Nephron progenitor cell (in vitro differentiated cells): ENCODE measurements at regions not wholly inside any gene's neighbourhood (a gene's known extent, or its start where the extent isn't known, plus 50 kb on each side); places are given as distances from the start of the nearest gene placed in this dataset.

Experiments
- DNase-seq: peaks from one replicate; pipeline ENCODE4 v3.0.0; 2021
- H3K27ac Mint-ChIP-seq: 2 replicates; pipeline ENCODE4 v1.8.0; 2021; ENCODE audit warnings: mild to moderate bottlenecking, moderate library complexity, mixed read lengths
- H3K27me3 Mint-ChIP-seq: 2 replicates; pipeline ENCODE4 v1.8.0; 2021; ENCODE audit warnings: mild to moderate bottlenecking, low read depth, mixed read lengths; ENCODE audit not compliant: poor library complexity
- H3K36me3 Mint-ChIP-seq: 2 replicates; pipeline ENCODE4 v1.8.0; 2021; ENCODE audit warnings: low read depth, mixed read lengths
- H3K4me1 Mint-ChIP-seq: 2 replicates; pipeline ENCODE4 v1.8.0; 2021; ENCODE audit warnings: mixed read lengths
- H3K4me3 Mint-ChIP-seq: 2 replicates; pipeline ENCODE4 v1.8.0; 2021; ENCODE audit warnings: mild to moderate bottlenecking, moderate library complexity, mixed read lengths
- H3K9me3 Mint-ChIP-seq: 2 replicates; pipeline ENCODE4 v1.8.0; 2021; ENCODE audit warnings: mild to moderate bottlenecking, moderate library complexity, mixed read lengths
- CTCF ChIP-seq: fragments of 200-600 bp; sonication (generic); IDR thresholded peaks from 2 replicates; pipeline ENCODE4 v1.5.0; 2021; ENCODE audit warnings: antibody characterized with exemption

GRCh38 chr2:144947709-144948037, 427.8 kb upstream of the ZEB2 start:
- no peak overlapping the region for H3K4me3 Mint-ChIP-seq
- H3K27me3 Mint-ChIP-seq = peaks cover 4% of the 10 kb centered on the region
- no peak for DNase-seq
- no peaks in the 10 kb centered on the region for H3K36me3 Mint-ChIP-seq
- TF ChIP-seq CTCF = no peak
- no peak overlapping the region for H3K27ac Mint-ChIP-seq
- H3K4me1 Mint-ChIP-seq = peaks cover 7% of the 10 kb centered on the region
- H3K9me3 Mint-ChIP-seq = no peaks in the 10 kb centered on the region

- DNase-seq = no peak
- no peak for TF ChIP-seq CTCF
- H3K4me1 Mint-ChIP-seq = peaks cover 12% of the 10 kb centered on the region
- H3K36me3 Mint-ChIP-seq = no peaks in the 10 kb centered on the region
- peaks cover 4% of the 10 kb centered on the region for H3K27me3 Mint-ChIP-seq
- no peak overlapping the region for H3K4me3 Mint-ChIP-seq
- no peaks in the 10 kb centered on the region for H3K9me3 Mint-ChIP-seq
- H3K27ac Mint-ChIP-seq = no peak overlapping the region
Measured at GRCh38 chr2:144946263-144946662, 426.3 kb upstream of the ZEB2 start.

- Mint-ChIP-seq H3K4me1 (peaks cover 13% of the 10 kb centered on the region), H3K27ac (no peak overlapping the region), H3K4me3 (no peak overlapping the region), H3K36me3 (no peaks in the 10 kb centered on the region), H3K27me3 (peaks cover 9% of the 10 kb centered on the region), H3K9me3 (peaks cover 4% of the 10 kb centered on the region)
- no peak for DNase-seq
- no peak for TF ChIP-seq CTCF
Measured at GRCh38 chr2:144944546-144945220, 424.8 kb upstream of the ZEB2 start.

GRCh38 chr2:144943986-144944385, 424.1 kb upstream of the ZEB2 start:
- Mint-ChIP-seq H3K4me3 (no peak overlapping the region), H3K4me1 (peaks cover 20% of the 10 kb centered on the region), H3K9me3 (peaks cover 4% of the 10 kb centered on the region), H3K36me3 (no peaks in the 10 kb centered on the region), H3K27ac (no peak overlapping the region), H3K27me3 (peaks cover 9% of the 10 kb centered on the region)
- TF ChIP-seq CTCF = no peak
- DNase-seq = no peak

- Mint-ChIP-seq H3K36me3 (no peaks in the 10 kb centered on the region), H3K4me1 (peaks cover 22% of the 10 kb centered on the region), H3K9me3 (peaks cover 4% of the 10 kb centered on the region), H3K27me3 (peaks cover 9% of the 10 kb centered on the region), H3K4me3 (no peak overlapping the region), H3K27ac (no peak overlapping the region)
- DNase-seq = no peak
- TF ChIP-seq CTCF = no peak
Measured at GRCh38 chr2:144943293-144943941, 423.5 kb upstream of the ZEB2 start.
